Renal cortical epithelial cell (primary cell): ENCODE measurements at regions not wholly inside any gene's neighbourhood (a gene's known extent, or its start where the extent isn't known, plus 50 kb on each side); places are given as distances from the start of the nearest gene placed in this dataset.
"Not testable (repeated sequence)": the region's sequence is repeated elsewhere in the genome, so short reads cannot be mapped to it uniquely, and the experiment has no call there.

ENCODE experiments used
- DNase-seq: peaks from one replicate; pipeline ENCODE4 v3.0.0-alpha.2; 2011; ENCODE audit warnings: low read depth

DNA sequence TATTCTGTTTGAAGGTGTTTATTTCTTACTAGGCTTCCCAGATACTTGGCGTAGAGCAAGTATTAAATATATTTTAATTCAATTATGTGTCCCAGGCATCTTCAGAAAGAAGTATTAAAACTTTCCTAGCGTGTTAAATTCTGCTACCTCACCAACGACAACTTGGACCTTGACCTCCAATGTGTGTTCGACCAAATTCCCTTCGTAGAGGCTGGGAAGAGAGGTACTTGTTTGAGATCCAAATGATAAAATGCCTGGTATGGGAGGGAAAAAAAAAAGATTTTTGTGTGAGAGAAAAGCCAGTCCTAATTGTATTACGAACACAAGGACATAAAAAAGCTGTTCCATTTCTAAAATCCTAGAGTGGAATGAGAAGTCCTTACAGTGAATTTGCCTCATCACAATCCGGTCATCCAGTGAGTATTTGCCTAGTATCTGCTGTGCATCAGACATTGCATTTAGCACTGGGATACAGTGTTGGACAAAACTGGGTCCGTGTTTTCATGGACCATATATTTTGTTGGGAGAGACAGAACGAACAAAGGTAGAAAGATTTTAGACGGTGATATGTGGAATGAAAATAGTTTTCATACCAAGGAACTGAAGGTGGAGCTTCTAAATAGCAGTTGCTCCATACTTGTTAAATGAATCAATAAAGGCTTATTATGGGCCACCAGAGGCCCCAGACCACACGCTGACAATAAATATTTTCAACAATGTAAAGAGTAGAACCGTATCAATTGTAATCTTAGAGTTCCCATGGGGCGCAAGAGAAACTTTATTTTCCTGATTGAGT, 103.1 kb downstream of the KIF4B start:
- no peak for DNase-seq

GRCh38 chr5:155125551-155126095, 112.1 kb downstream of the KIF4B start:
- no peak for DNase-seq

DNA sequence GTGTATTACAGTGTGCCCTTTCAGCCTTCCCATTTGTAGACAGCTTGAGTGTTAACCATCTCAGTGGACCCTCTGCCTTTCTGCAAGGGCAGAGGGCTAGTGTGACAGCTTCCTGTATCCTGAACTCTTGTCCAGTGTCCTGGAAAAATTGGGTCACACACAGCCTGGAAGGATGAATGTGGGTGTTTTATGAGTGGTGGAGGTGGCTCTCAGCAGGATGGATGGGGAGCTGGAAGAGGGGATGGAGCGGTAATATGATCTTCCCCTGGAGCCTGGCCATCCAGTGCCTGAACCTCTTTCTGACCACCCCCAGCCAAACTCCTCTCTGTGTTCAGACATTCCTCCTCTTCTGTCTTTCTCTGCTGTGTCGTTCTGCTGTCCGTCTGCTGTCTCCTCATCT, 113.0 kb downstream of the KIF4B start:
- DNase-seq, result no peak

- DNase-seq, result no peak
Observed at GRCh38 chr5:155127552-155127951, 114.0 kb downstream of the KIF4B start.

DNA sequence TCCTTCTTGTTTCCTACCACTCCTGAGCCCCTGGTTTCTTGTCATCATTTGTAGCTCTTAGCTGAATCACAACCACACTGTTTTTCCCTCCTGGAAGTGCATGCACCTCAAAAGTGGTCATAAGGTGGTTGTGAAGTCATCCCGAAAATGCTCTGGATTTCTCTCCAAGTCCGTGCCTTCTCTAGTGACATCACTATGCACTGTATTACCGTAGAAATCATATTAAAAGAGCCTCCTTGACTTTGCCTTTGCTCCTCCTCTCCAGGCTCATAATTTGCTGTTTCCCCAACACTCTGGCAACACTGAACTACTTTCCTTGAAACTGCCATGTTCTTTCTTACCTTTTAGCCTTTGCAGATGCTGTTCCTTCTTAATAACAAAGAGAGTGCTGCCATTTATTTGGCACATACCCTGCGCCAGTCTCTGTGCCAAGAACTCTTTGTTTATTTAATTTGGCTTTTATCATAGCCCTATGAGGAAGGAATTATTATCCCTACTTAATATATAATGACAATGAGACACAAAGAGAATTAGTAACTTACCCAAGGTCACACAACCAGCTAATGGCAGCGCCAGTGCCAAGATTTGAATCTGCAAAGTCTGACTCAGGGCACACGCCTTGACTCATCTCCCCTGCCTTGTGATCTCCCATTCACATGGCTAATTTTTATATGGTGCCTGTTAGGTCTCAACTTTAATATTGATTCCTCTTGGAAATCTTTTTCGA, 115.4 kb downstream of the KIF4B start:
- DNase-seq, result no peak

DNA sequence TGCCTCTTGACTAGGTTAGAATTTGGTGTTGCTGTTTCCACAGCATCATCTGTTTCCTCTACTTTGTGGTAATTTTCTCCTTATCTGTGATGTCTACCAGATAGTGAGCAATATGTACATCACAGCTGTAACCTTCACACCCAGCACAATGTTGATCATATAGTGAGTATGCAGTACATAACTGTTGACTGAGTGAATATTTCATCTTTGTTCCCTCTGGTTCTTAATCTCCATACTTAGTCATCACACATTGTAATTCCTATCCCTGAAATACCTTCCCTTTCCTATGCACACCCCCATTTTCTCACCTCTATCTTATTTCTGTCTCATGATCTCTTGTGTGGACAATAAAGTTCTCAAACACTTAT, 115.9 kb downstream of the KIF4B start:
- no peak for DNase-seq

DNA sequence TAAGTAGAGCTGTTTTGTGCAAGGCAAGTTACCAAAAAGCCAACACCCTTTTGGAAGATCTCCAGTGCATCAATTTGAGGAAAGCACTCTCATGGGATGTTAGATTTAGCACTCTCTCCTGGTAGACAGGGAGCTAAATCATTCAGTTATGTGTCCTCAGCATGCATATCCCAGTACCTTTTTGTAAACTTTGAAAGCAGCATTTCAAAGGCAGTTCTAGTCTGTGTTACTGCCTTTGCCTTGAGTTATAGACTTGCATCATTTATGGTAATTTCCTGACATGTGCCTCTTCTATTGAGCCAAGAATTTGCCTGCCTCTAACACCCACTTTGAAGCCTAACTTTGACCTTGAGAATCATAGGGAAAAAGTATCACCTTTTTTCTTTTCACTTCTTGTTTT, 120.6 kb downstream of the KIF4B start:
- DNase-seq, result no peak

GRCh38 chr5:155136216-155136850, 122.8 kb downstream of the KIF4B start:
- no peak for DNase-seq

GRCh38 chr5:155137683-155138082, 124.1 kb downstream of the KIF4B start:
- DNase-seq, result no peak

DNA sequence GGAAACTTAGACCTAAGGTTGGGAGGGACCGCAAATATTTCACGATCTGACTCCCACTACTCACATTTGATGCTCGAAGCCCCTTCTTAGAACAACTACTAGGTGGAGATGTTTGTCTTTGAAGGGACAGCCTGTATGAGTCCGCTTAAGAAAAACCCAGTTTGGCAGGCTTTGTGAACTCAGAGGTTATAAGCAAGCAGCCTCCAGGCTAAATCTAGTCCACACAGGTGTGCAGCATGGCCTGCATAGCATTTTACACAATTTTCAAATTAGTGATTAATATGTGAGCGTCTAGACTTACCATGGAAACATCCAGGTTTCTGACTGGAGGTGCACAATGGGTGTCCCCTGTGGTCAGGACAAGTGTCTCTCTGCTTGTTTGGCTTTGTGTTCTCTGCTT, 127.1 kb downstream of the KIF4B start:
- no peak for DNase-seq

- DNase-seq, result no peak
Observed at GRCh38 chr5:155144956-155145355, 131.4 kb downstream of the KIF4B start.

DNA sequence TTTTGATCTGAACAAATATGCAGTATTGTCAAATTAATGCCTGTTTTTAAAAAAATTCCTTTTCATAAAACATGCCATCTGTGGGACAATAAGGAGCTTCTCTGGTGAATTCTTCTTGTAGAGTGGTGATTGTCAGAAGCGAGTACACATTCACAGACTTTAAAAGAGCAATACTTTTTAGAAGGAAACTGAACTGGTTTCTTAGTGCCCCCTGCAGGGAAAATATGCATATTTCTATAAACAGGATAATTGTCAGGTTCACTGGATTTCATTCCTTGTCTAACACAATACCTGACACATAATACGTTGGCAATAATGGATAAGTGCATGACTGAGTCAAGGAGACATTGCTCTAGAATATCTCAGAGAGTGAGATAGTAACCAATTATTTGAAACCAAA, 133.7 kb downstream of the KIF4B start:
- no peak for DNase-seq

DNA sequence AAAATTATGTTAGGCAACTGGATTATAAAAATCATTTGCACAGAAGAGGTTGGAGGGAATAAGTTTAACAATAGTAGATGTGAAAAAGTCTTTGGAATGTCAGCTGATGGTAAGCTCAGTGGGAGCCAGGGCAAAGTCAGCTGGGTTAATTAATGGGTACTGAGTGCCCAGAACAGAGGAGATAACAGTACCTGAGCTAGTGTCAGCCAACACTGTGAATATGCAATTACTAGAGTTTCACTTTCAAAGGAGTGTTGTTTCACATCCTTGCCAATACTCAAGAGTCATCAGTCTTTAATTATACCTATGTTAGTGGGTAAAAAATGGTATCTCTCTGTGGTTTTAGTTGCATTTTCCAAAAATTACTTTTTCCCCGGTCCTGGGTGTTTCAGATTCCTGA, 135.1 kb downstream of the KIF4B start:
- DNase-seq, result no peak

GRCh38 chr5:155150012-155150411, 136.5 kb downstream of the KIF4B start:
- no peak for DNase-seq

- DNase-seq, result no peak
Observed at GRCh38 chr5:155154973-155155372, 141.4 kb downstream of the KIF4B start.

GRCh38 chr5:155163084-155163483, 149.5 kb downstream of the KIF4B start:
- DNase-seq, result not testable (repeated sequence)

DNA sequence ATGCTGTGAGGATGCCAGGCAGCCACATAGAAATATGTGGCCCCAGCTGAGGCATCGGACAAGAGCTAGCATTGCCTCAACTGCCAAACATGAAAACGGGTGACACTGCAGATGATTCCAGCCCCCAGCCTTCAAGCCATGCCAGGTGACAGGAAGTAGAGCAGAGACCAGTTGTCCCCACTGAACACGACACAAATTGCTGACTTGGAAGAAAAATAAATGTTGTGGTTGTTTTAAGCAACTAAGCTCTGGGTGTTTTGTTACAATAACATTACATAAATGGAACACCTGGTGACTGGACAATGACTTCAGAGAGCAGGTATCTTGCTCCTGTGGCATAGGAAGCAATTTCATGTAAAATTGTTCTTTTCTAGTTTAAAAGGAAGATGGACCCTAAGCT, 154.2 kb downstream of the KIF4B start:
- no peak for DNase-seq

- DNase-seq, result no peak
Observed at GRCh38 chr5:155181542-155181941, 168.0 kb downstream of the KIF4B start.

DNA sequence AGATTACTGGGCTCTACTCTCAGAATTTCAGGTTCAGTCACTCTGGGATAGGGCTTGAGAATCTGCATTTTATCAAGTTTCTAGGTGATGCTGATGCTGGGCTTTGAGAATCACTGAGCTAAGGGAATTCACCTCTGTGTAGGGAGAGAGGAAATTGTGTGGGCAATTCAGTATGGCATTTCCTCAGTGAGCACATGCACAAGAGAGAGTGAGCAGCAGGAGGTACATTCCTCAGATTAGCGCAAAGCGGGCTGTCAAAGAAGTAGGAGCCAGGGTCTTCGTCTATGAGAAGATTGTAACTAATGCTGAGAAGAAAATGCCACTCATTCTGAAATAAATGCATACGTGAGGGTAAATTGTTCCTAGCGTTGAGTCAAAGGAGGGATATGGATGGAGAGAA, 175.9 kb downstream of the KIF4B start:
- DNase-seq, result no peak

GRCh38 chr5:155189981-155190380, 176.4 kb downstream of the KIF4B start:
- no peak for DNase-seq

GRCh38 chr5:155193029-155193428, 179.5 kb downstream of the KIF4B start:
- DNase-seq, result peak; percentile 9

DNA sequence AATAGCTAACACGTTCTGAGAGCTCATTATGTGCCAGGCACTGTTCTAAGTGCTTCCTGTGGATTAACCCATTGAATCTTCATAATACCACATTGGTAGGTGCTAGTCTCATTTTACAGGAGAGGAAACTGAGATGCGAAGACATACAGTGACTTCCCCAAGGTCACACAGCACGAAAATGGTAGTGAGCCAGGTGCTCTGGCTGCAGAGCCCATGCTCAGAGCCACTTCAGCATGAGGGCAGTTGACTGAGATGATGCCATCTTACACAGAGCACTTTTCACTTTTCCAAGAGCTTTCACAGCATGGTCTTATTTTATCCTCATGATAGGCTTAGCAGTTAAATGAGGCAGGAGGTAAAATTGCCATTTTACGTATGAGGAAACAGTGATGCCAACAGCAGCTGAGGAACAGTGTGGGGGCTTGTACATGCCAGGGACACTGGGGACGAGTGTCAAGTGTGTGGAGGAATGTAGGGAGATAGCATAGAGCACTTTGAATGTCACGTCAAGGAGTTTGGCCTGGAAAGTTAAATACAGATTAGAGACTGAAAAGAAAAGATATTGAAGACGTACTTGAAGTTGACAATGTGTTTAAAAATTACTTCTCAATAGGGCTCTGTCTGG, 180.0 kb downstream of the KIF4B start:
- DNase-seq, result no peak
